ENCODE measurements at regions not wholly inside any gene's neighbourhood (a gene's known extent, or its start where the extent isn't known, plus 50 kb on each side); places are given as distances from the start of the nearest gene placed in this dataset.

GRCh38 chr2:136411946-136412345 is 294.0 kb upstream of the CXCR4 start:
- BruUV-seq (replicated peaks), result no TSS peak
- no peak overlapping the region for H3K4me3 Mint-ChIP-seq (ENCODE audit: low read depth, unreplicated experiment)
- no peak overlapping the region for H3K27ac Mint-ChIP-seq (ENCODE audit: unreplicated experiment)
- intact Hi-C loops (cut with micrococcal nuclease; ENCODE audit: unreplicated experiment), result no loop called here
- no peaks in the 10 kb centered on the region for H3K4me1 Mint-ChIP-seq (ENCODE audit: low read depth, unreplicated experiment)
- H3K36me3 Mint-ChIP-seq (ENCODE audit: insufficient read depth, unreplicated experiment), result no peaks in the 10 kb centered on the region
- TF ChIP-seq, protein P1, sequence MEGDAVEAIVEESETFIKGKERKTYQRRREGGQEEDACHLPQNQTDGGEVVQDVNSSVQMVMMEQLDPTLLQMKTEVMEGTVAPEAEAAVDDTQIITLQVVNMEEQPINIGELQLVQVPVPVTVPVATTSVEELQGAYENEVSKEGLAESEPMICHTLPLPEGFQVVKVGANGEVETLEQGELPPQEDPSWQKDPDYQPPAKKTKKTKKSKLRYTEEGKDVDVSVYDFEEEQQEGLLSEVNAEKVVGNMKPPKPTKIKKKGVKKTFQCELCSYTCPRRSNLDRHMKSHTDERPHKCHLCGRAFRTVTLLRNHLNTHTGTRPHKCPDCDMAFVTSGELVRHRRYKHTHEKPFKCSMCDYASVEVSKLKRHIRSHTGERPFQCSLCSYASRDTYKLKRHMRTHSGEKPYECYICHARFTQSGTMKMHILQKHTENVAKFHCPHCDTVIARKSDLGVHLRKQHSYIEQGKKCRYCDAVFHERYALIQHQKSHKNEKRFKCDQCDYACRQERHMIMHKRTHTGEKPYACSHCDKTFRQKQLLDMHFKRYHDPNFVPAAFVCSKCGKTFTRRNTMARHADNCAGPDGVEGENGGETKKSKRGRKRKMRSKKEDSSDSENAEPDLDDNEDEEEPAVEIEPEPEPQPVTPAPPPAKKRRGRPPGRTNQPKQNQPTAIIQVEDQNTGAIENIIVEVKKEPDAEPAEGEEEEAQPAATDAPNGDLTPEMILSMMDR (IDR thresholded peaks at IDR 0.05; ENCODE audit: unreplicated experiment), result no peak
- no peaks in the 10 kb centered on the region for H3K27me3 Mint-ChIP-seq (ENCODE audit: unreplicated experiment)
- no peak for DNase-seq
- CTCF ChIA-PET, result no interaction called here
- H3K9me3 Mint-ChIP-seq (ENCODE audit: low read depth, unreplicated experiment), result no peaks in the 10 kb centered on the region

GRCh38 chr2:136410673-136411072 is 292.7 kb upstream of the CXCR4 start:
- intact Hi-C loops (cut with micrococcal nuclease; ENCODE audit: unreplicated experiment), result no loop called here
- CTCF ChIA-PET, result no interaction called here

GRCh38 chr2:136408795-136409194 is 290.8 kb upstream of the CXCR4 start:
- TF ChIP-seq, protein P1 (IDR thresholded peaks at IDR 0.05; ENCODE audit: unreplicated experiment), result no peak
- no peak for DNase-seq
- no TSS peak for BruUV-seq (replicated peaks)
- no peak overlapping the region for H3K4me3 Mint-ChIP-seq (ENCODE audit: low read depth, unreplicated experiment)
- CTCF ChIA-PET, result no interaction called here
- H3K36me3 Mint-ChIP-seq (ENCODE audit: insufficient read depth, unreplicated experiment), result no peaks in the 10 kb centered on the region
- H3K9me3 Mint-ChIP-seq (ENCODE audit: low read depth, unreplicated experiment), result no peaks in the 10 kb centered on the region
- intact Hi-C loops (cut with micrococcal nuclease; ENCODE audit: unreplicated experiment), result no loop called here
- no peak overlapping the region for H3K27ac Mint-ChIP-seq (ENCODE audit: unreplicated experiment)
- H3K4me1 Mint-ChIP-seq (ENCODE audit: low read depth, unreplicated experiment), result no peaks in the 10 kb centered on the region
- H3K27me3 Mint-ChIP-seq (ENCODE audit: unreplicated experiment), result no peaks in the 10 kb centered on the region

More at GRCh38 chr2:136410673-136411072, 292.7 kb upstream of the CXCR4 start:
- H3K9me3 Mint-ChIP-seq (ENCODE audit: low read depth, unreplicated experiment), result no peaks in the 10 kb centered on the region
- H3K27me3 Mint-ChIP-seq (ENCODE audit: unreplicated experiment), result no peaks in the 10 kb centered on the region
- no TSS peak for BruUV-seq (replicated peaks)
- no peak for DNase-seq
- H3K4me3 Mint-ChIP-seq (ENCODE audit: low read depth, unreplicated experiment), result no peak overlapping the region
- H3K27ac Mint-ChIP-seq (ENCODE audit: unreplicated experiment), result no peak overlapping the region
- H3K36me3 Mint-ChIP-seq (ENCODE audit: insufficient read depth, unreplicated experiment), result no peaks in the 10 kb centered on the region
- no peaks in the 10 kb centered on the region for H3K4me1 Mint-ChIP-seq (ENCODE audit: low read depth, unreplicated experiment)
- TF ChIP-seq, protein P1 (IDR thresholded peaks at IDR 0.05; ENCODE audit: unreplicated experiment), result no peak

DNA sequence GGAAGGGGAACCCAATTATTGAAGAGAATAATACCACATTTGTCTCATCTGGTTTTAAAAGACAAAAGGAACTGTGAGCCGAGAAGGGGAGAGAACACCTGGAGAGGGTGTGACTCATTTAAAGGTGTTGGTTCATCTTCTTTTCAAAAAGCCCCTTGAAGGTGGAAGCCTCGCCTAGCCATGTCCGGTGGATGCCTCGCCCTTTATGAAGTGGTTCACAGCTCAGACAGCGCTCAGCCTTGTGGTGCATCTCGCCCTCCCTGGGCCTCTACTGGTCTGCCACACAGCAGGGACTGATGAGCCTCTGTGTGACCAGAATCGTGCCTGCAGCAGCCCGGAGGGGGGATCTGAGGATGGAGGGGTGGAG is 290.0 kb upstream of the CXCR4 start:
- Mint-ChIP-seq H3K4me3 (ENCODE audit: low read depth, unreplicated experiment) (no peak overlapping the region), H3K27me3 (ENCODE audit: unreplicated experiment) (no peaks in the 10 kb centered on the region), H3K27ac (ENCODE audit: unreplicated experiment) (no peak overlapping the region), H3K36me3 (ENCODE audit: insufficient read depth, unreplicated experiment) (no peaks in the 10 kb centered on the region), H3K4me1 (ENCODE audit: low read depth, unreplicated experiment) (no peaks in the 10 kb centered on the region), H3K9me3 (ENCODE audit: low read depth, unreplicated experiment) (no peaks in the 10 kb centered on the region)
- DNase-seq, result no peak
- BruUV-seq (replicated peaks), result no TSS peak
- CTCF ChIA-PET, result no interaction called here
- intact Hi-C loops (cut with micrococcal nuclease; ENCODE audit: unreplicated experiment), result no loop called here
- TF ChIP-seq, protein P1 (IDR thresholded peaks at IDR 0.05; ENCODE audit: unreplicated experiment), result no peak
